Fibroblast of lung (primary cell): ENCODE measurements at regions not wholly inside any gene's neighbourhood (a gene's known extent, or its start where the extent isn't known, plus 50 kb on each side); places are given as distances from the start of the nearest gene placed in this dataset.

ENCODE experiments used
- CTCF ChIP-seq, 2 donors: IDR thresholded peaks in 1 of 2; conservative IDR thresholded peaks in 1 of 2; 1 replicate in 1 of 2; 2 replicates in 1 of 2; pipeline ENCODE4 v1.5.1; 2011 to 2012; ENCODE audit warnings: low read length in 2 of 2, control low read depth in 1 of 2, inconsistent platforms in 1 of 2, low read depth in 1 of 2, mild to moderate bottlenecking in 1 of 2
- EZH2 ChIP-seq: IDR thresholded peaks from 2 replicates; pipeline ENCODE4 v1.5.1; 2012; ENCODE audit warnings: low read length, control low read depth, mild to moderate bottlenecking; ENCODE audit errors: missing control alignments

GRCh38 chr14:58798173-58798572 lies 160.4 kb downstream of the DACT1 start:
- TF ChIP-seq CTCF (conservative IDR thresholded peaks at IDR 0.05 in 1 of 2, IDR thresholded peaks at IDR 0.05 in 1 of 2; ENCODE audit: low read depth in 1 of 2, low read length in 2 of 2) (no peak), EZH2 (no peak)
